Caco-2 (cell line): ENCODE measurements at regions not wholly inside any gene's neighbourhood (a gene's known extent, or its start where the extent isn't known, plus 50 kb on each side); places are given as distances from the start of the nearest gene placed in this dataset.

ENCODE experiments used
- BruUV-seq: library from RNA; stranded (reverse); fragments of 400-500 nt; replicated peaks from 2 replicates; lab custom pipeline; 2021; lab: Mats Ljungman, UMichigan
- CTCF ChIA-PET: fragments of 300-600 bp; sonication (Branson Sonifier 250); formaldehyde crosslinking; loops from one replicate; lab custom pipeline; 2022; ENCODE audit warnings: antibody characterized with exemption; lab: Charles Lee
- POLR2A ChIA-PET: fragments of 300-600 bp; sonication (Branson Sonifier 250); formaldehyde crosslinking; loops from one replicate; lab custom pipeline; 2022; ENCODE audit warnings: antibody characterized with exemption; lab: Charles Lee
- DNase-seq, 2 experiments: peaks; one replicate each; pipeline versions ENCODE4 v3.0.0 to v3.0.0-alpha.2; 2020 to 2022
- H3K27me3 ChIP-seq: replicated peaks from 2 replicates; pipeline ENCODE4 v1.6.0; 2011; ENCODE audit warnings: low read length; ENCODE audit not compliant: control insufficient read depth, insufficient read depth
- H3K36me3 ChIP-seq: 2 replicates; pipeline ENCODE4 v1.5.1; 2011; ENCODE audit warnings: low read length; ENCODE audit not compliant: control insufficient read depth, insufficient read depth
- H3K4me1 ChIP-seq: fragments of 250-450 bp; sonication (Bioruptor Pico); 2 replicates; pipeline ENCODE4 v1.5.1; 2020; ENCODE audit warnings: mild to moderate bottlenecking
- H3K4me3 ChIP-seq: 2 replicates; pipeline ENCODE4 v1.5.1; 2011; ENCODE audit warnings: low read depth, mild to moderate bottlenecking, control low read depth, low read length
- H3K9me3 ChIP-seq: fragments of 250-450 bp; sonication (Bioruptor Pico); 2 replicates; pipeline ENCODE4 v1.5.1; 2020; ENCODE audit warnings: mild to moderate bottlenecking, moderate library complexity
- H3K27ac Mint-ChIP-seq: one replicate; pipeline ENCODE4 v1.8.0; 2022; ENCODE audit warnings: mixed read lengths; ENCODE audit not compliant: unreplicated experiment
- H3K27me3 Mint-ChIP-seq: one replicate; pipeline ENCODE4 v1.8.0; 2022; ENCODE audit warnings: mixed read lengths; ENCODE audit not compliant: insufficient read depth, unreplicated experiment
- H3K36me3 Mint-ChIP-seq: one replicate; pipeline ENCODE4 v1.8.0; 2022; ENCODE audit warnings: mild to moderate bottlenecking, mixed read lengths; ENCODE audit not compliant: insufficient read depth, unreplicated experiment
- H3K4me1 Mint-ChIP-seq: one replicate; pipeline ENCODE4 v1.8.0; 2022; ENCODE audit warnings: low read depth, mixed read lengths; ENCODE audit not compliant: unreplicated experiment
- H3K4me3 Mint-ChIP-seq: one replicate; pipeline ENCODE4 v1.8.0; 2022; ENCODE audit warnings: mild to moderate bottlenecking, moderate library complexity, mixed read lengths; ENCODE audit not compliant: unreplicated experiment
- H3K9me3 Mint-ChIP-seq: one replicate; pipeline ENCODE4 v1.8.0; 2022; ENCODE audit warnings: mixed read lengths; ENCODE audit not compliant: unreplicated experiment
- CTCF ChIP-seq, 2 experiments: fragments of 200-600 bp in 1 of 2; IDR thresholded peaks; 1 replicate in 1 of 2; 2 replicates in 1 of 2; pipeline versions ENCODE4 v1.5.1 to v1.8.0; 2011 to 2022; ENCODE audit warnings: antibody characterized with exemption in 1 of 2, control low read depth in 1 of 2, inconsistent platforms in 1 of 2, low read depth in 1 of 2, low read length in 1 of 2, mild to moderate bottlenecking in 1 of 2, moderate library complexity in 1 of 2; ENCODE audit not compliant: insufficient read depth in 1 of 2, severe bottlenecking in 1 of 2, unreplicated experiment in 1 of 2
- intact Hi-C: fragments of 100-400 bp; cut with micrococcal nuclease; formaldehyde crosslinking; loops from one replicate; pipeline ENCODE4 v1.10.0; 2022; ENCODE audit not compliant: unreplicated experiment

DNA sequence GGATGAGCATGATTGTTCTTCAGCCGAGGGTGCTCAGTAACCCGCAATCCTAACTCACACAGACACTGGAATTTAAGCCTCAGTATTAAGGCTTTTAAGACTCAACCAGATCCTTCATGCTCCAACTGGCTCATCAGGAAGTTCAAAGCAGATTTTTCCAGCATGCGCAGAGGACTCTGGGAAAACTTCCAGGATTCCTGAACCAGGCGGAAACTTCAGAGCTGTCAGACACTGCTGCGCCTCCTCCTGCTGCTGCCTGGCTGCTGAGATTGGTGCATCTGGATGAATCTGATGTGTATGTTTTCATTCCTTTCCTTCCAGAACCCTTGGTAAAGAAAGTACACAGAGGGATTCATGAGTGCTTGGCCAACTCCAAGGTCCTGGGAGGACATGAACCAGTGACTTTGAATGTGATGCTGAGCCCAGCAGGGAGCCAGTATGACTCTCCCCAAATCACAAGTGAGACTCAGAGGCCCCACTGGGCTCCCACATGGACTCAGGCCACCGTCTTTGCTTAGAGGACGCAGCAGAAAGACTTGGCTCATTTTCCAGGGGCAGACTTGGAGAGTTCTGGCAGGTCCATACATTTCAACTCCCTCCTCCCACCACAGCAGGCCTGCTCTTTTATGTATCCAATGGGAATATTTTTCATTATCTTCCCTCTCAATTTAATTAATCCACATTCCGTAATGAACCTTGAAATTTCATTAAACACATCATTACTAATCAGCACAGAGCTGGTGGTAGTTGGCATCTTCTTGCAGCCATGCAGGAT, 143.5 kb upstream of the HDAC4 start:
- TF ChIP-seq CTCF (IDR thresholded peaks at IDR 0.05; ENCODE audit: insufficient read depth in 1 of 2, low read depth in 1 of 2, low read length in 1 of 2, severe bottlenecking in 1 of 2, unreplicated experiment in 1 of 2): no peak
- intact Hi-C loops: no loop called here
- DNase-seq: no peak
- Histone ChIP-seq H3K9me3 (no peaks in the 10 kb centered on the region), H3K36me3 (no peaks in the 10 kb centered on the region), H3K27me3 (no peaks in the 10 kb centered on the region), H3K4me1 (no peaks in the 10 kb centered on the region), H3K4me3 (no peak overlapping the region)
- no peak overlapping the region for H3K4me3 Mint-ChIP-seq
- no TSS peak for BruUV-seq
- CTCF ChIA-PET: no interaction called here
- H3K27ac Mint-ChIP-seq: no peak overlapping the region
- peaks cover 2% of the 10 kb centered on the region for H3K9me3 Mint-ChIP-seq
- H3K36me3 Mint-ChIP-seq: no peaks in the 10 kb centered on the region
- H3K4me1 Mint-ChIP-seq: no peaks in the 10 kb centered on the region
- POLR2A ChIA-PET: no interaction called here
- peaks cover 10% of the 10 kb centered on the region for H3K27me3 Mint-ChIP-seq

GRCh38 chr2:239543702-239544101, 142.9 kb upstream of the HDAC4 start:
- peaks cover 7% of the 10 kb centered on the region for H3K27me3 Mint-ChIP-seq
- no peaks in the 10 kb centered on the region for H3K36me3 ChIP-seq
- BruUV-seq: no TSS peak

DNA sequence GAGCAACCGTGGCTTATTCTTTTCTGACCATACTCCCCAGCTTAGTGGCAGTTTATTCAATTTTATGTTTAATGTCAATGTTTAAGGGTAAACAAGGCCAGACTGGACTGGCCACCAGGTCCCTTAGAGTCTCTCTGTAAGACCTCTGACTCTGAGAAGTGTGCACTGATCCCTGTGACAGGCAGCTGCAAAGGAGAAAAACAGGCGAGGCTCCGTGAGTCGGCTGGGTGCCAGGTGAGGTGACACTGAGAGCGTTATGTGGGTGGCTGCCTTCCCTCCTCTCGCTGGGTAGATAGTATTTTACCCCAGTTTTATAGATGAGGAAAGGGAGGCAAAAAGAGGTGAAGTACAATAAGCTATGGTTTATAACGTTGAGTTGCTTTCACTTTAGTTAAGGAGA, 139.4 kb upstream of the HDAC4 start:
- H3K4me3 ChIP-seq: no peak overlapping the region
- no peaks in the 10 kb centered on the region for H3K4me1 Mint-ChIP-seq
- H3K9me3 Mint-ChIP-seq: no peaks in the 10 kb centered on the region
- no peaks in the 10 kb centered on the region for H3K36me3 Mint-ChIP-seq
- no peaks in the 10 kb centered on the region for H3K4me1 ChIP-seq
- no peak for DNase-seq
- no peak overlapping the region for H3K4me3 Mint-ChIP-seq
- POLR2A ChIA-PET: no interaction called here
- no TSS peak for BruUV-seq
- no peak overlapping the region for H3K27ac Mint-ChIP-seq
- H3K27me3 ChIP-seq: no peaks in the 10 kb centered on the region
- CTCF ChIA-PET: no interaction called here
- no peak for TF ChIP-seq CTCF (IDR thresholded peaks at IDR 0.05; ENCODE audit: insufficient read depth in 1 of 2, low read depth in 1 of 2, low read length in 1 of 2, severe bottlenecking in 1 of 2, unreplicated experiment in 1 of 2)
- peaks cover 2% of the 10 kb centered on the region for H3K27me3 Mint-ChIP-seq
- intact Hi-C loops: no loop called here
- H3K36me3 ChIP-seq: no peaks in the 10 kb centered on the region
- H3K9me3 ChIP-seq: no peaks in the 10 kb centered on the region

More at GRCh38 chr2:239543702-239544101, 142.9 kb upstream of the HDAC4 start:
- ChIA-PET CTCF (no interaction called here), POLR2A (no interaction called here)
- Mint-ChIP-seq H3K4me3 (no peak overlapping the region), H3K36me3 (no peaks in the 10 kb centered on the region), H3K4me1 (no peaks in the 10 kb centered on the region), H3K27ac (no peak overlapping the region), H3K9me3 (no peaks in the 10 kb centered on the region)
- no peak for TF ChIP-seq CTCF (IDR thresholded peaks at IDR 0.05; ENCODE audit: insufficient read depth in 1 of 2, low read depth in 1 of 2, low read length in 1 of 2, severe bottlenecking in 1 of 2, unreplicated experiment in 1 of 2)
- no peak overlapping the region for H3K4me3 ChIP-seq
- H3K9me3 ChIP-seq: no peaks in the 10 kb centered on the region
- intact Hi-C loops: no loop called here
- no peaks in the 10 kb centered on the region for H3K27me3 ChIP-seq
- H3K4me1 ChIP-seq: no peaks in the 10 kb centered on the region
- no peak for DNase-seq
